ENCODE measurements at regions not wholly inside any gene's neighbourhood (a gene's known extent, or its start where the extent isn't known, plus 50 kb on each side); places are given as distances from the start of the nearest gene placed in this dataset.

GRCh38 chr3:43883729-43884396, 193.1 kb downstream of the ABHD5 start:
- intact Hi-C loops (cut with DNase I): no loop called here
- DNase-seq (ENCODE audit: low spot score): peak; percentile 65

- intact Hi-C loops (cut with DNase I): no loop called here
- peak; percentile 49 for DNase-seq (ENCODE audit: low spot score)
Observed at GRCh38 chr3:43884581-43884980, 193.8 kb downstream of the ABHD5 start.

GRCh38 chr3:43885908-43886618, 195.3 kb downstream of the ABHD5 start:
- peak; percentile 63 for DNase-seq (ENCODE audit: low spot score)
- intact Hi-C loops (cut with DNase I): no loop called here

GRCh38 chr3:43892061-43892460, 201.3 kb downstream of the ABHD5 start:
- intact Hi-C loops (cut with DNase I): no loop called here

GRCh38 chr3:43892526-43892925, 201.8 kb downstream of the ABHD5 start:
- intact Hi-C loops (cut with DNase I): no loop called here
- DNase-seq (ENCODE audit: low spot score): no peak

More at GRCh38 chr3:43892061-43892460, 201.3 kb downstream of the ABHD5 start:
- DNase-seq (ENCODE audit: low spot score): no peak

- DNase-seq (ENCODE audit: low spot score): no peak
- intact Hi-C loops (cut with DNase I): no loop called here
Observed at GRCh38 chr3:43893727-43894126, 203.0 kb downstream of the ABHD5 start.

- intact Hi-C loops (cut with DNase I): no loop called here
- no peak for DNase-seq (ENCODE audit: low spot score)
Observed at GRCh38 chr3:43894176-43895049, 203.7 kb downstream of the ABHD5 start.

- intact Hi-C loops (cut with DNase I): no loop called here
- no peak for DNase-seq (ENCODE audit: low spot score)
Observed at GRCh38 chr3:43895573-43895972, 204.8 kb downstream of the ABHD5 start.

GRCh38 chr3:43902415-43902814, 211.7 kb downstream of the ABHD5 start:
- DNase-seq (ENCODE audit: low spot score): no peak
- intact Hi-C loops (cut with DNase I): no loop called here

GRCh38 chr3:43905157-43905556, 214.4 kb downstream of the ABHD5 start:
- intact Hi-C loops (cut with DNase I): no loop called here
- no peak for DNase-seq (ENCODE audit: low spot score)

- intact Hi-C loops (cut with DNase I): no loop called here
- DNase-seq (ENCODE audit: low spot score): no peak
Observed at GRCh38 chr3:43906849-43907507, 216.2 kb downstream of the ABHD5 start.

- no peak for DNase-seq (ENCODE audit: low spot score)
- intact Hi-C loops (cut with DNase I): no loop called here
Observed at GRCh38 chr3:43907508-43907858, 216.7 kb downstream of the ABHD5 start.

GRCh38 chr3:43908456-43908855, 217.7 kb downstream of the ABHD5 start:
- DNase-seq (ENCODE audit: low spot score): no peak
- intact Hi-C loops (cut with DNase I): no loop called here

GRCh38 chr3:43909149-43909548, 218.4 kb downstream of the ABHD5 start:
- DNase-seq (ENCODE audit: low spot score): no peak
- intact Hi-C loops (cut with DNase I): no loop called here

- intact Hi-C loops (cut with DNase I): no loop called here
Observed at GRCh38 chr3:43910750-43911149, 220.0 kb downstream of the ABHD5 start.

GRCh38 chr3:43913036-43913948, 222.6 kb downstream of the ABHD5 start:
- intact Hi-C loops (cut with DNase I): no loop called here
- no peak for DNase-seq (ENCODE audit: low spot score)

More at GRCh38 chr3:43910750-43911149, 220.0 kb downstream of the ABHD5 start:
- no peak for DNase-seq (ENCODE audit: low spot score)

GRCh38 chr3:43914269-43914668, 223.5 kb downstream of the ABHD5 start:
- intact Hi-C loops (cut with DNase I): no loop called here
- DNase-seq (ENCODE audit: low spot score): no peak

GRCh38 chr3:43915546-43915945, 224.8 kb downstream of the ABHD5 start:
- DNase-seq (ENCODE audit: low spot score): no peak
- intact Hi-C loops (cut with DNase I): no loop called here

- intact Hi-C loops (cut with DNase I): no loop called here
- no peak for DNase-seq (ENCODE audit: low spot score)
Observed at GRCh38 chr3:43917361-43917760, 226.6 kb downstream of the ABHD5 start.
